ENCODE measurements at regions not wholly inside any gene's neighbourhood (a gene's known extent, or its start where the extent isn't known, plus 50 kb on each side); places are given as distances from the start of the nearest gene placed in this dataset.

DNA sequence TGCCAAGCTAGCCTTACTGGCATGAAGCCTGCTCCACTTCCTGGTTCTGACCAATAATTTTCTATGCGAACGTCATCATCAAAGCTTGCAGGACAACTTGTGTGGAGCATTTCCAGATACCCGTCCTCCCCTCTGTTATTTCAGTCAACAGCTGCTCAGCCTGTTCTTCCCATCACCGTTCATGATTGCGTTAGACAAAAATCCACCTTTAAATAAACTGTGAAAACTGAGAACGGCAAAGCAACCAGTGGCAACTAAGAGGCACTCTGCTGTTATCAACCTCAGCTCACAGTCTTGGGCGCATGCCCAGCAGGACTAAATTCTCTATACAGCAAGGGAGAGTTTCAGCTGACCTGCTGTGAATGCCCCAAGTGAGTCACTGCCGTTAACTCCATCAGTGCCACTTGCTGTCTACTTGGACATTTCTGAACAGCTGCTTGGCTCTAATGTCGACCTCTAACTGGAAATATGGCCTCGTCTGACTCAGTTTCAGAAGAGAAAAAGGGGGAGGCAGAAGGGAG is 207.4 kb upstream of the RUNX1 start:
- TF ChIP-seq, protein P1, sequence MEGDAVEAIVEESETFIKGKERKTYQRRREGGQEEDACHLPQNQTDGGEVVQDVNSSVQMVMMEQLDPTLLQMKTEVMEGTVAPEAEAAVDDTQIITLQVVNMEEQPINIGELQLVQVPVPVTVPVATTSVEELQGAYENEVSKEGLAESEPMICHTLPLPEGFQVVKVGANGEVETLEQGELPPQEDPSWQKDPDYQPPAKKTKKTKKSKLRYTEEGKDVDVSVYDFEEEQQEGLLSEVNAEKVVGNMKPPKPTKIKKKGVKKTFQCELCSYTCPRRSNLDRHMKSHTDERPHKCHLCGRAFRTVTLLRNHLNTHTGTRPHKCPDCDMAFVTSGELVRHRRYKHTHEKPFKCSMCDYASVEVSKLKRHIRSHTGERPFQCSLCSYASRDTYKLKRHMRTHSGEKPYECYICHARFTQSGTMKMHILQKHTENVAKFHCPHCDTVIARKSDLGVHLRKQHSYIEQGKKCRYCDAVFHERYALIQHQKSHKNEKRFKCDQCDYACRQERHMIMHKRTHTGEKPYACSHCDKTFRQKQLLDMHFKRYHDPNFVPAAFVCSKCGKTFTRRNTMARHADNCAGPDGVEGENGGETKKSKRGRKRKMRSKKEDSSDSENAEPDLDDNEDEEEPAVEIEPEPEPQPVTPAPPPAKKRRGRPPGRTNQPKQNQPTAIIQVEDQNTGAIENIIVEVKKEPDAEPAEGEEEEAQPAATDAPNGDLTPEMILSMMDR (conservative IDR thresholded peaks at IDR 0.05; ENCODE audit: low read length) = no peak
- TF ChIP-seq EZH2phosphoT487 (IDR thresholded peaks at IDR 0.05; ENCODE audit: borderline replicate concordance, low read depth, low read length) = no peak

Measured in OCI-LY7 (cell line).